ENCODE measurements at regions not wholly inside any gene's neighbourhood (a gene's known extent, or its start where the extent isn't known, plus 50 kb on each side); places are given as distances from the start of the nearest gene placed in this dataset.

DNA sequence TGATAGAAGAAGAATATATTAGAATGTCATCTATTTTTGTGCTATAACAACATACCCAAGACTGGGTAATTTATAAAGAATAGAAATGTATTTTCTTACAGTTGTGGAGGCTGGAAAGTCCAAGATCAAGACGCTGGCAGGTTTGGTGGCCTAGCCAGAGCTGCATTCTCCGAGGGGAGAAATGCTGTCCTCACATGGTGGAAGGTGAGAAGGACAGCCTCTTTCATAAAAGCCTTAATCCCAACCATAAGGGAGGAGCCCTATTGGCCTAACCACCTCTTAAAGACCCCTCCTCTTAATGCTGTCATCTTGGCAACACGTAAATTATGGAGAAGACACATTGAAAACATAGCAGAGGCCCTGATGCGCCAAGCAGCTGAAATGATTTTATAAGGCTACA lies 60.1 kb upstream of the KAZN start:
- no peak overlapping the region for H3K4me3 ChIP-seq (ENCODE audit: insufficient read depth, low read depth, low read length, poor library complexity, severe bottlenecking)
- H3K27ac ChIP-seq (ENCODE audit: insufficient read depth, low read length, poor library complexity, severe bottlenecking): no peak overlapping the region
- H3K9me3 ChIP-seq (ENCODE audit: control insufficient read depth, low read length): no peaks in the 10 kb centered on the region
- no peak for DNase-seq
- H3K4me1 ChIP-seq (ENCODE audit: control insufficient read depth, insufficient read depth, low read length, poor library complexity, severe bottlenecking): no peaks in the 10 kb centered on the region
- no peaks in the 10 kb centered on the region for H3K36me3 ChIP-seq (ENCODE audit: control insufficient read depth, insufficient read depth, low read length)
- H3K27me3 ChIP-seq (replicated peaks; ENCODE audit: control insufficient read depth, insufficient read depth, low read length, poor library complexity, severe bottlenecking): no peaks in the 10 kb centered on the region

DNA sequence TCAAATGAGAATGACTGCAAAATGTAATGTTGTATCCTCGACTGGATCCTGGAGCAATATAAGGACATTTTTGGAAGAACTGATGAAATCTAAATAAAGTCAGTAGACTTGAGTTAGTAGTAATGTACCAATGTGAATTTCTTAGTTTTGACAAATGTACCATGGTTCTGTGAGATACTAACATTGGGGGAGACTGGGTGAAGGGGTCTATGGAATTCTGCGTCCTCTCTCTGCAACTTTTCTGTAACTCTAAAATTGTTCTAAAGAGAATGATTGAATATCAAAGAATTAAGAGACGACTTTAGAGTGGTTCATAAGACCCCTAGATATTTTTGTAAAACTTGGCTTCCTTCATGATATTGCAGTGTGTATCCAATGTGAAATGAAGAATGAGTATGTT lies 59.2 kb upstream of the KAZN start:
- H3K27me3 ChIP-seq (replicated peaks; ENCODE audit: control insufficient read depth, insufficient read depth, low read length, poor library complexity, severe bottlenecking): no peaks in the 10 kb centered on the region
- no peak for DNase-seq
- H3K4me3 ChIP-seq (ENCODE audit: insufficient read depth, low read depth, low read length, poor library complexity, severe bottlenecking): no peak overlapping the region
- no peaks in the 10 kb centered on the region for H3K36me3 ChIP-seq (ENCODE audit: control insufficient read depth, insufficient read depth, low read length)
- H3K4me1 ChIP-seq (ENCODE audit: control insufficient read depth, insufficient read depth, low read length, poor library complexity, severe bottlenecking): no peaks in the 10 kb centered on the region
- H3K9me3 ChIP-seq (ENCODE audit: control insufficient read depth, low read length): no peaks in the 10 kb centered on the region
- H3K27ac ChIP-seq (ENCODE audit: insufficient read depth, low read length, poor library complexity, severe bottlenecking): no peak overlapping the region

DNA sequence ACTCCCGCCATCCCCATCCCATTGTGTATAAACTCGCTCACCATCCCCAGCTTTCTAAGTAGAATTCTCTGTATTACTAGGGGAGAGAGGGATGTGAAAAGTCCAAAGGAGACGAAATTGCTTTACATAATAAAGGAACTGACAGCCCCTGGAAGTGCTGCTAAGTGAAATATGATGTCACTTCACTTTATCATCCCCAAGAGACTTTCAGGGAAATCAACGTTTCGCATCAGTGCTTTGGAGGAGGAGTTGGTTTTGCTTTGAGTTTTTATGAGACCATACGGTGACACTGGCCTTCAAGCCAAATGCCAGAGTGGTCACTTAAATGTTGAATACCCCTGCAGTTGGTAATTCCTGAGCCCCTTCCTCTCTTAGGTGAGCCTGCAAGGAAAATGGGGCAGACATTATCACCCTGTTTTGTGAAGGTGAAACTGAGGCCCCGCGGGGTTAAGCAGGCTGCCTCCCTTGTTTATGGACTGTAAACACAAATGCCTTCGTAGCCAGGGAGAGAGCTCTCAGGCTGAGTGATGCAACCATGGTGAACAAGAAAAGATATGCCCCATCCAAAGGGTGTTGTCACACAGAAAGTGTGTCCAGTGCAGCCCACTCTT lies 58.4 kb upstream of the KAZN start:
- no peaks in the 10 kb centered on the region for H3K9me3 ChIP-seq (ENCODE audit: control insufficient read depth, low read length)
- H3K4me1 ChIP-seq (ENCODE audit: control insufficient read depth, insufficient read depth, low read length, poor library complexity, severe bottlenecking): no peaks in the 10 kb centered on the region
- no peak overlapping the region for H3K4me3 ChIP-seq (ENCODE audit: insufficient read depth, low read depth, low read length, poor library complexity, severe bottlenecking)
- no peak for DNase-seq
- no peak overlapping the region for H3K27ac ChIP-seq (ENCODE audit: insufficient read depth, low read length, poor library complexity, severe bottlenecking)
- no peaks in the 10 kb centered on the region for H3K27me3 ChIP-seq (replicated peaks; ENCODE audit: control insufficient read depth, insufficient read depth, low read length, poor library complexity, severe bottlenecking)
- H3K36me3 ChIP-seq (ENCODE audit: control insufficient read depth, insufficient read depth, low read length): no peaks in the 10 kb centered on the region

- Histone ChIP-seq H3K9me3 (ENCODE audit: control insufficient read depth, low read length) (no peaks in the 10 kb centered on the region), H3K36me3 (ENCODE audit: control insufficient read depth, insufficient read depth, low read length) (no peaks in the 10 kb centered on the region), H3K27me3 (replicated peaks; ENCODE audit: control insufficient read depth, insufficient read depth, low read length, poor library complexity, severe bottlenecking) (no peaks in the 10 kb centered on the region), H3K27ac (ENCODE audit: insufficient read depth, low read length, poor library complexity, severe bottlenecking) (no peak overlapping the region), H3K4me1 (ENCODE audit: control insufficient read depth, insufficient read depth, low read length, poor library complexity, severe bottlenecking) (no peaks in the 10 kb centered on the region), H3K4me3 (ENCODE audit: insufficient read depth, low read depth, low read length, poor library complexity, severe bottlenecking) (no peak overlapping the region)
- DNase-seq: no peak
These were observed 57.1 kb upstream of the KAZN start for GRCh38 chr1:14541348-14541747.

GRCh38 chr1:14543191-14543840 lies 55.2 kb upstream of the KAZN start:
- Histone ChIP-seq H3K27me3 (replicated peaks; ENCODE audit: control insufficient read depth, insufficient read depth, low read length, poor library complexity, severe bottlenecking) (no peaks in the 10 kb centered on the region), H3K36me3 (ENCODE audit: control insufficient read depth, insufficient read depth, low read length) (no peaks in the 10 kb centered on the region), H3K9me3 (ENCODE audit: control insufficient read depth, low read length) (no peaks in the 10 kb centered on the region), H3K27ac (ENCODE audit: insufficient read depth, low read length, poor library complexity, severe bottlenecking) (no peak overlapping the region), H3K4me3 (ENCODE audit: insufficient read depth, low read depth, low read length, poor library complexity, severe bottlenecking) (no peak overlapping the region), H3K4me1 (ENCODE audit: control insufficient read depth, insufficient read depth, low read length, poor library complexity, severe bottlenecking) (no peaks in the 10 kb centered on the region)
- DNase-seq: no peak

GRCh38 chr1:14544319-14544718 lies 54.2 kb upstream of the KAZN start:
- H3K27me3 ChIP-seq (replicated peaks; ENCODE audit: control insufficient read depth, insufficient read depth, low read length, poor library complexity, severe bottlenecking): no peaks in the 10 kb centered on the region
- no peak overlapping the region for H3K27ac ChIP-seq (ENCODE audit: insufficient read depth, low read length, poor library complexity, severe bottlenecking)
- H3K4me3 ChIP-seq (ENCODE audit: insufficient read depth, low read depth, low read length, poor library complexity, severe bottlenecking): no peak overlapping the region
- no peaks in the 10 kb centered on the region for H3K4me1 ChIP-seq (ENCODE audit: control insufficient read depth, insufficient read depth, low read length, poor library complexity, severe bottlenecking)
- H3K9me3 ChIP-seq (ENCODE audit: control insufficient read depth, low read length): no peaks in the 10 kb centered on the region
- no peaks in the 10 kb centered on the region for H3K36me3 ChIP-seq (ENCODE audit: control insufficient read depth, insufficient read depth, low read length)
- DNase-seq: no peak

- Histone ChIP-seq H3K4me1 (ENCODE audit: control insufficient read depth, insufficient read depth, low read length, poor library complexity, severe bottlenecking) (no peaks in the 10 kb centered on the region), H3K27me3 (replicated peaks; ENCODE audit: control insufficient read depth, insufficient read depth, low read length, poor library complexity, severe bottlenecking) (no peaks in the 10 kb centered on the region), H3K27ac (ENCODE audit: insufficient read depth, low read length, poor library complexity, severe bottlenecking) (no peak overlapping the region), H3K9me3 (ENCODE audit: control insufficient read depth, low read length) (no peaks in the 10 kb centered on the region), H3K4me3 (ENCODE audit: insufficient read depth, low read depth, low read length, poor library complexity, severe bottlenecking) (no peak overlapping the region), H3K36me3 (ENCODE audit: control insufficient read depth, insufficient read depth, low read length) (no peaks in the 10 kb centered on the region)
- no peak for DNase-seq
These were observed 53.0 kb upstream of the KAZN start for GRCh38 chr1:14545422-14546025.

GRCh38 chr1:14546416-14546815 lies 52.1 kb upstream of the KAZN start:
- no peaks in the 10 kb centered on the region for H3K27me3 ChIP-seq (replicated peaks; ENCODE audit: control insufficient read depth, insufficient read depth, low read length, poor library complexity, severe bottlenecking)
- no peaks in the 10 kb centered on the region for H3K36me3 ChIP-seq (ENCODE audit: control insufficient read depth, insufficient read depth, low read length)
- no peaks in the 10 kb centered on the region for H3K4me1 ChIP-seq (ENCODE audit: control insufficient read depth, insufficient read depth, low read length, poor library complexity, severe bottlenecking)
- no peaks in the 10 kb centered on the region for H3K9me3 ChIP-seq (ENCODE audit: control insufficient read depth, low read length)
- no peak overlapping the region for H3K4me3 ChIP-seq (ENCODE audit: insufficient read depth, low read depth, low read length, poor library complexity, severe bottlenecking)
- DNase-seq: no peak
- H3K27ac ChIP-seq (ENCODE audit: insufficient read depth, low read length, poor library complexity, severe bottlenecking): no peak overlapping the region
